Gastrocnemius medialis (tissue), 4 donors: ENCODE measurements at regions not wholly inside any gene's neighbourhood (a gene's known extent, or its start where the extent isn't known, plus 50 kb on each side); places are given as distances from the start of the nearest gene placed in this dataset.

Experiments used
- CTCF ChIP-seq, 5 experiments: fragments of 450-650 bp in 3 of 5; fragments of 200-600 bp in 2 of 5; sonication (generic) in 2 of 5; IDR thresholded peaks in 4 of 5; conservative IDR thresholded peaks in 1 of 5; 1 replicate in 4 of 5; 2 replicates in 1 of 5; pipeline ENCODE4 v1.5.1; 2016 to 2019; ENCODE audit warnings: antibody characterized with exemption in 5 of 5, mild to moderate bottlenecking in 3 of 5, moderate library complexity in 3 of 5
- POLR2A ChIP-seq, 2 donors: fragments of 450-650 bp; IDR thresholded peaks; one replicate each; pipeline ENCODE4 v1.6.1; 2017; ENCODE audit warnings: antibody characterized with exemption in 2 of 2, mild to moderate bottlenecking in 2 of 2, moderate library complexity in 2 of 2

- TF ChIP-seq POLR2A (IDR thresholded peaks at IDR 0.05): no peak
- no peak for TF ChIP-seq CTCF (IDR thresholded peaks at IDR 0.05 in 4 of 5, conservative IDR thresholded peaks at IDR 0.05 in 1 of 5)
These were observed 1355.2 kb downstream of the XPNPEP1 start for GRCh38 chr10:108567899-108568752.
